SK-N-MC (cell line): ENCODE measurements at regions not wholly inside any gene's neighbourhood (a gene's known extent, or its start where the extent isn't known, plus 50 kb on each side); places are given as distances from the start of the nearest gene placed in this dataset.

ENCODE experiments used
- EZH2 ChIP-seq: fragments of 200-600 bp; sonication (generic); IDR thresholded peaks from one replicate; pipeline ENCODE4 v1.6.1; 2017; ENCODE audit warnings: antibody characterized with exemption
- POLR2AphosphoS5 ChIP-seq: IDR thresholded peaks from 2 replicates; pipeline ENCODE4 v1.6.1; 2012; ENCODE audit warnings: mild to moderate bottlenecking, low read depth, low read length, borderline replicate concordance

- no peak for TF ChIP-seq EZH2
- TF ChIP-seq POLR2AphosphoS5: no peak
Measured at GRCh38 chr12:58544281-58544680, 376.0 kb downstream of the LRIG3 start.
